HG02970 (cell line): ENCODE measurements at regions not wholly inside any gene's neighbourhood (a gene's known extent, or its start where the extent isn't known, plus 50 kb on each side); places are given as distances from the start of the nearest gene placed in this dataset.

Experiments
- ATAC-seq: cut with Tn5 transposase; IDR thresholded peaks from one replicate; pipeline ENCODE4 v1.9.1; 2021; ENCODE audit warnings: mild to moderate bottlenecking, moderate library complexity, moderate number of reproducible peaks; ENCODE audit not compliant: unreplicated experiment, low FRiP score

- no peak for ATAC-seq
These were observed 601.3 kb downstream of the SPRY1 start for GRCh38 chr4:123997776-123998449.

GRCh38 chr4:124000233-124000632 is 603.6 kb downstream of the SPRY1 start:
- no peak for ATAC-seq

GRCh38 chr4:124015766-124016165 is 619.2 kb downstream of the SPRY1 start:
- no peak for ATAC-seq

- no peak for ATAC-seq
These were observed 620.7 kb downstream of the SPRY1 start for GRCh38 chr4:124017185-124017785.

GRCh38 chr4:124018383-124019317 is 622.1 kb downstream of the SPRY1 start:
- ATAC-seq, result peak; percentile 100

- no peak for ATAC-seq
These were observed 623.4 kb downstream of the SPRY1 start for GRCh38 chr4:124019749-124020549.

- no peak for ATAC-seq
These were observed 628.4 kb downstream of the SPRY1 start for GRCh38 chr4:124025000-124025399.

- no peak for ATAC-seq
These were observed 628.8 kb downstream of the SPRY1 start for GRCh38 chr4:124025428-124025827.

- no peak for ATAC-seq
These were observed 631.6 kb downstream of the SPRY1 start for GRCh38 chr4:124028182-124028581.

- no peak for ATAC-seq
These were observed 633.6 kb downstream of the SPRY1 start for GRCh38 chr4:124030147-124030546.

GRCh38 chr4:124032035-124032434 is 635.4 kb downstream of the SPRY1 start:
- ATAC-seq, result no peak

GRCh38 chr4:124035364-124036041 is 638.9 kb downstream of the SPRY1 start:
- no peak for ATAC-seq

GRCh38 chr4:124037236-124037635 is 640.6 kb downstream of the SPRY1 start:
- ATAC-seq, result no peak

- ATAC-seq, result no peak
These were observed 647.7 kb downstream of the SPRY1 start for GRCh38 chr4:124044330-124044729.

GRCh38 chr4:124044867-124045266 is 648.3 kb downstream of the SPRY1 start:
- ATAC-seq, result no peak

GRCh38 chr4:124046190-124046589 is 649.6 kb downstream of the SPRY1 start:
- ATAC-seq, result no peak

- ATAC-seq, result no peak
These were observed 657.4 kb downstream of the SPRY1 start for GRCh38 chr4:124053872-124054538.

GRCh38 chr4:124055336-124055735 is 657.2 kb downstream of the ANKRD50 start:
- ATAC-seq, result no peak

GRCh38 chr4:124055896-124056295 is 656.6 kb downstream of the ANKRD50 start:
- no peak for ATAC-seq
